ENCODE measurements at regions not wholly inside any gene's neighbourhood (a gene's known extent, or its start where the extent isn't known, plus 50 kb on each side); places are given as distances from the start of the nearest gene placed in this dataset.

DNA sequence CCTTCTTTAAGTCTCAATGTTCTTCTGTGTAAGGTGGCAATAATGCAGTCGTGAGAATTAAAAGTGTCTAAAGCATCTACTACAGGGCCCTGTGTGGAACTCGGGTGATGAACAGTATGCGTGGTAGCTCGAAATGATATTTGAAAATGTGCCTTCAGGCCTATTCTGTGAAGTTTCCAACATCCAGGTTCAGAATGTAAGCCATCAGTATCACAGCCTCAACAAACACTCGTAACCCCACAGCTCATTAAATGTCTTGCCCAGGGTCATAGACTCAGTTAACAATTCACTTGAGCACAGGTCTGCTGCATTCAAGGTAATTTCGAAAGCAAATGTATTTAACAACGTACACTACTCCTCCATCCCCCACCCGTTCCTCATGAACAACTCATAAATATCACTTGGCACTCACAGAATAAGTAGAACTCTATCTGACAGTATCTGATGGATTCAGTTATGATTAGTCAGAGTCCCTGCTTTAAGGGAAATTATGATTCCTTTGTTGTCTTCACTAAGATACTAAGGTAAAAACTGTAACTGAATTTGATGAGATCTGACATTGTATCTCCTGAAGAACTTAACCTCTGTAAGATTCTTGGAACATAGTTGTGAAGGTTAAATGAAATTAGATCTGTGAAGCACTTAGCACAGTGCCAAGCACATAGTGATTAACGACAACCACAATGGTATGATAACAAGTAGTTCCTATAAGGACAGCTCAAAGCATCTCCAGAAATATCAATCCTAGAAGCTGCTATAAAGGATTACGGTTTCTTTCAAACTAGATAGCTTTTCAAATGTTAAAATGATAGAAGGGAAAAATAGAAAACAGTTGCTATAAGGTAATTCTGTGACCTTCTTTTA is 642.3 kb downstream of the TBL1XR1 start:
- POLR2A ChIA-PET (ENCODE audit: unreplicated experiment) = no interaction called here
- H3K4me1 ChIP-seq (replicated peaks; ENCODE audit: insufficient read depth) = no peaks in the 10 kb centered on the region
- no peak overlapping the region for H3K4me2 ChIP-seq
- H3K27ac ChIP-seq = no peak overlapping the region
- no peak overlapping the region for H2AFZ ChIP-seq
- no peaks in the 10 kb centered on the region for H3K36me3 ChIP-seq (ENCODE audit: low read depth)
- H3K27me3 ChIP-seq (ENCODE audit: insufficient read depth, low read depth) = no peaks in the 10 kb centered on the region
- TF ChIP-seq, protein P1, sequence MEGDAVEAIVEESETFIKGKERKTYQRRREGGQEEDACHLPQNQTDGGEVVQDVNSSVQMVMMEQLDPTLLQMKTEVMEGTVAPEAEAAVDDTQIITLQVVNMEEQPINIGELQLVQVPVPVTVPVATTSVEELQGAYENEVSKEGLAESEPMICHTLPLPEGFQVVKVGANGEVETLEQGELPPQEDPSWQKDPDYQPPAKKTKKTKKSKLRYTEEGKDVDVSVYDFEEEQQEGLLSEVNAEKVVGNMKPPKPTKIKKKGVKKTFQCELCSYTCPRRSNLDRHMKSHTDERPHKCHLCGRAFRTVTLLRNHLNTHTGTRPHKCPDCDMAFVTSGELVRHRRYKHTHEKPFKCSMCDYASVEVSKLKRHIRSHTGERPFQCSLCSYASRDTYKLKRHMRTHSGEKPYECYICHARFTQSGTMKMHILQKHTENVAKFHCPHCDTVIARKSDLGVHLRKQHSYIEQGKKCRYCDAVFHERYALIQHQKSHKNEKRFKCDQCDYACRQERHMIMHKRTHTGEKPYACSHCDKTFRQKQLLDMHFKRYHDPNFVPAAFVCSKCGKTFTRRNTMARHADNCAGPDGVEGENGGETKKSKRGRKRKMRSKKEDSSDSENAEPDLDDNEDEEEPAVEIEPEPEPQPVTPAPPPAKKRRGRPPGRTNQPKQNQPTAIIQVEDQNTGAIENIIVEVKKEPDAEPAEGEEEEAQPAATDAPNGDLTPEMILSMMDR (conservative IDR thresholded peaks at IDR 0.05) = no peak
- TF ChIP-seq EZH2 (IDR thresholded peaks at IDR 0.05; ENCODE audit: low read depth) = no peak
- H3K4me3 ChIP-seq = no peak overlapping the region
- intact Hi-C loops (cut with micrococcal nuclease; ENCODE audit: unreplicated experiment) = no loop called here
- no TSS peak for BruUV-seq (replicated peaks)
- no peaks in the 10 kb centered on the region for H3K9me3 ChIP-seq (ENCODE audit: insufficient read depth, low read depth)
- H4K20me1 ChIP-seq (ENCODE audit: insufficient read depth) = no peaks in the 10 kb centered on the region
- H3F3A ChIP-seq (ENCODE audit: insufficient read depth, low read depth) = no peaks in the 10 kb centered on the region
- CTCF ChIA-PET = no interaction called here
- no peaks in the 10 kb centered on the region for H3K79me2 ChIP-seq (ENCODE audit: low read depth)
- no peak for DNase-seq
- no peaks in the 10 kb centered on the region for H3K9me2 ChIP-seq (ENCODE audit: insufficient read depth)

DNA sequence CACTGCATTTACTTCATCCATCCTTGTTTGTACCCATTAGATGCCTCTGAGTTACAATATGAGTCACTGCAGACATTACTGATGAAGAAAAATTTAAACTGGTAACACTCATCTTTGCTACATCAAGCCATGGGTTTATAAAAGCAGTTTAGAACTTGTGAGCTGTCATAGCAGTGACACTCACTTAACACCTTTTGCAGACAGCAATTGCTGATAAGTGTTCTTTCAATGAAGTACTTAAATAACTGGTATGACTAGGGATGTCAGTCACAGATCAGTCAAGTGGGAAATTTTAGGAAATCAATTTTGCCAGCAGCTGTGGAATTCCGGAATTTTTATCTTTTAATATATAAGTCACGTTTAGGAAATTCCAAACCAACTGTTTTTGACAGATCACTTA is 643.0 kb downstream of the TBL1XR1 start:
- Histone ChIP-seq H3K9me2 (ENCODE audit: insufficient read depth) (no peaks in the 10 kb centered on the region), H3K4me3 (no peak overlapping the region), H3K4me2 (no peak overlapping the region), H3K9me3 (ENCODE audit: insufficient read depth, low read depth) (no peaks in the 10 kb centered on the region), H3K4me1 (replicated peaks; ENCODE audit: insufficient read depth) (no peaks in the 10 kb centered on the region), H4K20me1 (ENCODE audit: insufficient read depth) (no peaks in the 10 kb centered on the region), H3K79me2 (ENCODE audit: low read depth) (no peaks in the 10 kb centered on the region), H3F3A (ENCODE audit: insufficient read depth, low read depth) (no peaks in the 10 kb centered on the region), H3K27ac (no peak overlapping the region), H3K36me3 (ENCODE audit: low read depth) (no peaks in the 10 kb centered on the region), H2AFZ (no peak overlapping the region), H3K27me3 (ENCODE audit: insufficient read depth, low read depth) (no peaks in the 10 kb centered on the region)
- no peak for DNase-seq
- TF ChIP-seq, protein P1 (conservative IDR thresholded peaks at IDR 0.05) = no peak
- no peak for TF ChIP-seq EZH2 (IDR thresholded peaks at IDR 0.05; ENCODE audit: low read depth)
- ChIA-PET POLR2A (ENCODE audit: unreplicated experiment) (no interaction called here), CTCF (no interaction called here)
- intact Hi-C loops (cut with micrococcal nuclease; ENCODE audit: unreplicated experiment) = no loop called here
- no TSS peak for BruUV-seq (replicated peaks)

DNA sequence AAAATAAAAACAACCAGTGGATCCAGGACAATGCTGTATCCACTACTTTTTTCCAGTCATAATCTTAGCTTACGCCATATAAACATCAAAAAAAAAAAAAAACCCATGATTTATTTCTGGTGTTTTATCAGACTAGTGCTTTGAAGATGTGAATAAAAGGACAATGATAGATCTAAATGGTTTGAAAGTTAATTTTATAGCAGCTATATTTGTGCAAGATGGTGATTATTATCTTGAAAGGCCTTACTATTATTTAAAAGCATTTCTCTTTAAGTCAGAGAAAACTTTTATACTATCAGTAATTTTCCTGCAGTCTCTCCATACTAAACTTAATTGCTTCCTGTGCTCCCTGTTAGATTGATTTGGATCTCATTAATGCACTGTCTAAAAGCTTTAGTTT is 670.3 kb downstream of the TBL1XR1 start:
- Histone ChIP-seq H3K27ac (no peak overlapping the region), H3K9me2 (ENCODE audit: insufficient read depth) (no peaks in the 10 kb centered on the region), H3K36me3 (ENCODE audit: low read depth) (no peaks in the 10 kb centered on the region), H3K27me3 (ENCODE audit: insufficient read depth, low read depth) (no peaks in the 10 kb centered on the region), H3F3A (ENCODE audit: insufficient read depth, low read depth) (no peaks in the 10 kb centered on the region), H3K4me3 (no peak overlapping the region), H4K20me1 (ENCODE audit: insufficient read depth) (no peaks in the 10 kb centered on the region), H3K4me2 (no peak overlapping the region), H2AFZ (no peak overlapping the region), H3K9me3 (ENCODE audit: insufficient read depth, low read depth) (no peaks in the 10 kb centered on the region), H3K79me2 (ENCODE audit: low read depth) (no peaks in the 10 kb centered on the region), H3K4me1 (replicated peaks; ENCODE audit: insufficient read depth) (no peaks in the 10 kb centered on the region)
- intact Hi-C loops (cut with micrococcal nuclease; ENCODE audit: unreplicated experiment) = no loop called here
- TF ChIP-seq, protein P1 (conservative IDR thresholded peaks at IDR 0.05) = no peak
- TF ChIP-seq EZH2 (IDR thresholded peaks at IDR 0.05; ENCODE audit: low read depth) = no peak
- ChIA-PET CTCF (no interaction called here), POLR2A (ENCODE audit: unreplicated experiment) (no interaction called here)
- BruUV-seq (replicated peaks) = no TSS peak
- no peak for DNase-seq

All from PC-9 (cell line).